ENCODE measurements at regions not wholly inside any gene's neighbourhood (a gene's known extent, or its start where the extent isn't known, plus 50 kb on each side); places are given as distances from the start of the nearest gene placed in this dataset.

GRCh38 chr1:47618222-47618720, 180.4 kb downstream of the FOXD2 start:
- intact Hi-C loops (cut with micrococcal nuclease), result no loop called here
- ATAC-seq, result no peak
- DNase-seq, result no peak

- DNase-seq (no peak), ATAC-seq (no peak)
- intact Hi-C loops (cut with micrococcal nuclease), result no loop called here
These were observed 181.0 kb downstream of the FOXD2 start for GRCh38 chr1:47618830-47619229.

- DNase-seq (no peak), ATAC-seq (no peak)
- intact Hi-C loops (cut with micrococcal nuclease), result no loop called here
These were observed 183.6 kb downstream of the FOXD2 start for GRCh38 chr1:47621483-47621882.

- DNase-seq (no peak), ATAC-seq (peak; percentile 58)
- intact Hi-C loops (cut with micrococcal nuclease), result no loop called here
These were observed 184.1 kb downstream of the FOXD2 start for GRCh38 chr1:47621977-47622376.

GRCh38 chr1:47622776-47623556, 185.1 kb downstream of the FOXD2 start:
- DNase-seq, result no peak
- no peak for ATAC-seq
- intact Hi-C loops (cut with micrococcal nuclease), result no loop called here

- intact Hi-C loops (cut with micrococcal nuclease), result no loop called here
- ATAC-seq, result no peak
- no peak for DNase-seq
These were observed 185.7 kb downstream of the FOXD2 start for GRCh38 chr1:47623557-47623940.

GRCh38 chr1:47624531-47624930, 186.7 kb downstream of the FOXD2 start:
- intact Hi-C loops (cut with micrococcal nuclease), result no loop called here
- no peak for DNase-seq

GRCh38 chr1:47627016-47627415, 189.2 kb downstream of the FOXD2 start:
- DNase-seq, result no peak
- intact Hi-C loops (cut with micrococcal nuclease), result no loop called here
- ATAC-seq, result no peak

More at GRCh38 chr1:47624531-47624930, 186.7 kb downstream of the FOXD2 start:
- ATAC-seq, result no peak

GRCh38 chr1:47627471-47628370, 189.9 kb downstream of the FOXD2 start:
- DNase-seq, result no peak
- ATAC-seq, result no peak
- intact Hi-C loops (cut with micrococcal nuclease), result no loop called here

- intact Hi-C loops (cut with micrococcal nuclease), result no loop called here
- ATAC-seq, result no peak
These were observed 191.4 kb downstream of the FOXD2 start for GRCh38 chr1:47629201-47629600.

GRCh38 chr1:47630346-47630745, 192.5 kb downstream of the FOXD2 start:
- intact Hi-C loops (cut with micrococcal nuclease), result no loop called here
- no peak for DNase-seq
- no peak for ATAC-seq

More at GRCh38 chr1:47629201-47629600, 191.4 kb downstream of the FOXD2 start:
- DNase-seq, result no peak

- DNase-seq (no peak), ATAC-seq (no peak)
- intact Hi-C loops (cut with micrococcal nuclease), result no loop called here
These were observed 193.7 kb downstream of the FOXD2 start for GRCh38 chr1:47631411-47631995.

- intact Hi-C loops (cut with micrococcal nuclease), result no loop called here
- DNase-seq (no peak), ATAC-seq (no peak)
These were observed 197.3 kb downstream of the FOXD2 start for GRCh38 chr1:47635111-47635510.

- intact Hi-C loops (cut with micrococcal nuclease), result no loop called here
- ATAC-seq, result no peak
- DNase-seq, result no peak
These were observed 197.8 kb downstream of the FOXD2 start for GRCh38 chr1:47635597-47635996.

GRCh38 chr1:47637111-47637685, 199.4 kb downstream of the FOXD2 start:
- intact Hi-C loops (cut with micrococcal nuclease), result no loop called here
- no peak for DNase-seq
- ATAC-seq, result no peak

GRCh38 chr1:47638240-47638639, 200.4 kb downstream of the FOXD2 start:
- intact Hi-C loops (cut with micrococcal nuclease), result no loop called here
- DNase-seq (no peak), ATAC-seq (no peak)

GRCh38 chr1:47638713-47639112, 200.9 kb downstream of the FOXD2 start:
- intact Hi-C loops (cut with micrococcal nuclease), result no loop called here
- no peak for ATAC-seq
- no peak for DNase-seq

- intact Hi-C loops (cut with micrococcal nuclease), result no loop called here
- DNase-seq (no peak), ATAC-seq (peak; percentile 41)
These were observed 205.7 kb downstream of the FOXD2 start for GRCh38 chr1:47643306-47644211.

GRCh38 chr1:47644212-47644573, 206.3 kb downstream of the FOXD2 start:
- intact Hi-C loops (cut with micrococcal nuclease), result no loop called here
- DNase-seq, result no peak
- peak; percentile 40 for ATAC-seq

Measured in left ventricle myocardium superior (tissue), 1 donor.